Left renal pelvis (tissue), 4 donors: ENCODE measurements at regions not wholly inside any gene's neighbourhood (a gene's known extent, or its start where the extent isn't known, plus 50 kb on each side); places are given as distances from the start of the nearest gene placed in this dataset.
"Not testable (repeated sequence)": the region's sequence is repeated elsewhere in the genome, so short reads cannot be mapped to it uniquely, and the experiment has no call there.

ENCODE experiments used
- DNase-seq, 4 donors: peaks; one replicate each; pipeline ENCODE4 v3.0.0-alpha.2; 2013; ENCODE audit warnings: low read depth in 4 of 4, low spot score in 3 of 4

DNA sequence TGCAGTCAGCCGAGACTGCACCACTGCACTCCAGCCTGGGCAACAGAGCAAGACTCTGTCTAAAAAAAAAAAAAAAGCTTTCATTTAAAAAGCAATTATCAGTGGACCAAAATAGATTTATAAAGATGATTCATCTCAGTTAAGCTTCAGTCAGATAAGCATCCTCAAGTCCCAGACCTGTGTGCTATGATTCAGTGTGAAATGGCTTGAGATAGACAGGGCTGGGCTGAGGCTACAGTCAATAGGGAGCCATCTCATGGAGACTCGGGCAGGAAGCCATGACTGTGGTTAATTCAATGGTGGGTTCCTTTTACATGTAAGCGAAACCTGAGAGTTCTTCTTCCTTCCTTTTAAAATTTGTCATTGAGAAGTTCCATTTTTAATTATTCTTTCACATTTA, 276.0 kb downstream of the TFAP2A start:
- no peak for DNase-seq

DNA sequence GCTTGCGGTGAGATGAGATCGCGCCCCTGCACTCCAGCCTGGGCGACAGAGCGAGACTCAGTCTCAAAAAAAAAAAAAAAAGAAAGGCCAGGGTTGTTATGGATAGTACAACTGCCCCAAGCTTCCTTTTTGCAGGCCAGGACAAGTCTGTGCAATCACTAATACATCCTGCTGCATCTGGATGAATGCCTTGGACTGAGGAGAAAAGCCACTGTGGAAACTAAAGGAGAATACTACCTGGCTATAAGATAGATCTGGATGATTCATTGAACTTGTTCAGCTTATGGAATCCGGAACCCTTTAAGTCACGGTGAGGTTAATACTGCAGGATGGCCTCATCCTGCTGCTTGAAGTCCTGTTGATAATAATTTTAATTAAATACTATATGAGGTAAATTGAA, 278.2 kb downstream of the TFAP2A start:
- no peak for DNase-seq

DNA sequence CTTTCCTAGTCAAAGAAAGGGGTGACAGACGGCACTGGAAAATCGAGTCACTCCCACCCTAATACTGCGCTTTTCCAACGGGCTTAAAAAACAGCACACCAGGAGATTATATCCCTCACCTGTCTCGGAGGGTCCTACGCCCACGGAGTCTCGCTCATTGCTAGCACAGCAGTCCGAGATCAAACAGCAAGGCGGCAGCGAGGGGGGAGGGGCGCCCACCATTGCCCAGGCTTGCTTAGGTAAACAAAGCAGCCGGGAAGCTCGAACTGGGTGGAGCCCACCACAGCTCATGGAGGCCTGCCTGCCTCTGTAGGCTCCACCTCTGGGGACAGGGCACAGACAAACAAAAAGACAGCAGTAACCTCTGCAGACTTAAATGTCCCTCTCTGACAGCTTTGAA, 280.7 kb downstream of the TFAP2A start:
- DNase-seq: not testable (repeated sequence)

DNA sequence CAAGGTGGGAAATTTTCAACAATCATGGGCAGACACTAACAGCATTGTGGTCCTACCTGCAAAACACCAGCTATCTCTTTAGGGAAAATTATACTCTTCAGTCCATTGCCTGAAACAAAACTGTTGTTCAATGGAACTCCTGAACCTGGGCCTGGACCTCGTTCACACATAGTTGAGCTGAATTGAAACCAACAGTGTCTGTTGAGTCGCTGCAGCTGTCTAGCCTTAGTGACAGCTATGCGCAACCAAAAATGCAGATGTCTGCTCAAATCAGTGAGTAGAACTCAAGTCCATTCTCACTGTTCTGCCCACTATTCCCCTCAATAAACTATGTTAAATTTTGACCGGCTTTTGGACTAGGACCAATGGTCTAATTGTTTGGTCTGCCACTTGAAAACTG, 286.2 kb downstream of the TFAP2A start:
- no peak for DNase-seq

DNA sequence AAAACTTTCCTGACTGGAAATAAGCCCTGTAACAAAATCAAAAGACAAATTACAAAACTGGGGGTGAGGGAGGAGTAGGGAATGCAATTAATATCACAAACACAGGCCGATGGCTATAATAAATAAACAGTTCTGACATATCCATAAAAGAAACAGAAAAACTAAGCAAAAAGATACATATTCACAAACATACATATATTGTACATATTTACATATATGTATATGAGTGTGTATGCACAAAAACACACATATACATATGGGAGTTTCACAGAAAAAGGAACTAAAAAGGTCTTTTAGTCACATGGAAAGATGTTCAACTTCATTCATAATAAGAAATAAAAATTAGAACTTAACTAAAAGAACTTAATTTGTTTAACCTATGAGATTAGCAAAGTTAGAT, 292.7 kb downstream of the TFAP2A start:
- no peak for DNase-seq

DNA sequence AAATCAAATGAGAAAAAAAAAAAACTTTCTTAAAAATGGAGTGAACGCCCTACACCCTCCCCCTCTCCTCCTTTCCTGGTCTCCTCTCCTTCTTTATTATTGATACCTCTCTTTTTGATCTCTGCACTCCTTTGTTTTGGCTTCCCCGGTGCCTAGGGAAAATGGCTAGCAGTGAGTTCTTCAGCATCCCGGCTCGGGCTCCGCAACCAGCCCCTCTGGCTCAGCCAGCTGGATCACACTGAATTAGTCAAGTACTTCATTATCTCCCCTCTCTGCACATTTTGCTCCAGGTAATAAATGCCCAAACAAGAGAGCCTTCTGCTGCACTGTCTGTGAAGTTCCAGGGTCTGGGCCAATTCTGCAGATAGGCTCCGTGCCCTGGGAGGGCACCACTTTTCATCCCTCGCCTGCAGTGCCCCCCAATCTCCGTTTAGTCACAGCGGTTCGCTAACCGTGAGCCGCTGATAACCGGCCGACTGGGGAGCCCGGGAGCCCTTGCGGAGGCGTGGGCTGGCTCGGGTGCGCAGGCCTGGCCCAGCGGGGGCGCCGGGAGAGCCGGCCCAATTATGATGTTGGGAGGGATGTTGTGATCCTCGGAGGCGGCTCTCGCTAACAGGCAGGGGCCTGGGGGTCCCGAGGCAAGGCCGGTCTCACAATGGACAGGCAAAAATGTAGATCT, 301.9 kb downstream of the TFAP2A start:
- DNase-seq: no peak

DNA sequence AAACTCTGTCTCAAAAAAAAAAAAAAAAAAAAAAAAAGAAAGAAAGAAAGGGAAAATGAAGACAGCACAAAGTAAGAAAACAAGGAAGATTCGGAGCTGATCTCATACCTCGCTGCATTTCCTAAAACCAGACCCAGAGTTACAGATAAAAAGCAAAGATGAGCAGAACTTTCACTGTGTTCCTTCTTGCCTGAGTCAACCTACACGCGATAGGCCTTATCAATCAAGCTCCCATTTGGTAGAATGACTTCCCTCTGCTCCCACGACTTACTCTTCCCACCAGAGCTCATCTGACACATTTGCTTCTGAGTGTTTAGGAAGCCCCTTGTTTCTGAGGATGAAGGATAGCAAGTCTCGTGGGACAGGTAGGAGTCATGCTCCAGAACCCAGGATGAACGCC, 302.9 kb downstream of the TFAP2A start:
- DNase-seq: no peak

DNA sequence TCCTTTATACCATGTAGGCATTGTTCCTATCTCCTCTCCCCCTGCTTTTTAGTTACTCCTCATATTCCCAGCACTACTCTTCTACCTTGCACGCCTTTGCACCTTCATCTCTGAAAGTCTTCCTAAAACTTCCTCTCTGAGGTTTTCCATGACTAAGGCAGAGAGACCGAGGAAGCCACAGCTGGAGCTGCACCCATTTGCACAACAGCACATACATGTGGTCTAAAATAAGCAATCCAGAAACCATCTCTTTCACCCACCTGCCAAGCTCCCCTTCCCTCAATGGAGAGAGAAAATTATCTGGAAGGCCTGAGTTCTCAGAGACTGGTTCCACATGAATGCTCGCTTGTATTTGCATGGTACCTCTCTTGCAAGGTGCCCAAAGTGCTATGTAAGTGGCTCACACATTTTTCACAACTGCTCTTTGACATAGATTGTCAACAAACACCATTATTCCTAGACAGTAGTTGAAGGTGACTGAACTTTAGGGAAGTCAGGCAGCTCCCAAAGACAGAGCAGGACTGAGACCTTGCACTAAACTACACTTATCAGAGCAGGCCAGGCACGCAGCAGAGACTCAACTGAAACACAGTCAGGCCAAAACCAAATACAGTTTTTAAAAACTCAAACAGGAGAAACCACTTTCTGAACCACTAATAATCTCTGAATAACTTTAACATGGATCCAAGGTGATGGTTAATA, 313.2 kb downstream of the TFAP2A start:
- DNase-seq: no peak

DNA sequence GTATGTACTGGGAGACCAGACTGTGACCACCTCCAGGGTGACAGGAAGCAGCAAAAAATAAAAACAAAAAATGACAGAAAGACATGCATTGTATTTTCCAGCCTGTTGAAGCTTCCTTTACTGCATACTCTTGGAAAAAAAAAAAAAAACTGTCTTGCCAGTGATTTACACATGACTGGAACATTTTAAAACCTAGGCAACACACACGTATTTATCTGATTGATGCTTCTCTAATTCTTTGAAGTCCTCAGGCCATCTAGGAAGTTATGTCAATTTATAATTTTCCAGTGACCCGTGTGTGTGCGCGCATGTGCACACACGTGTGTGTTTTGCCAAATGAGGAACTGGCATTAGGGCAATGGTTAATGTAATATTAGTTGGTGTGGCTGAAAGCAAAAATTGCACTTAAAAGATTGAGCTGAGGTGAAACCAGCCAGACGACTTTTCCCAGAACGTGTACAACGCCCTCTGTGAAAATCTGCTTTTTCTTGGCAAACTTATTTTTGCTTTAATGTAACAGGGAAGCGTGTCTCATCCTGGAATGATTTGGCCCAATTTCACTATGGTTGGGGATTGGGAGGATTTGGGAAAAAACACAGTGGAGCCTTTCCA, 315.2 kb downstream of the TFAP2A start:
- peak in 1 of 4 donors; percentile 15 for DNase-seq

DNA sequence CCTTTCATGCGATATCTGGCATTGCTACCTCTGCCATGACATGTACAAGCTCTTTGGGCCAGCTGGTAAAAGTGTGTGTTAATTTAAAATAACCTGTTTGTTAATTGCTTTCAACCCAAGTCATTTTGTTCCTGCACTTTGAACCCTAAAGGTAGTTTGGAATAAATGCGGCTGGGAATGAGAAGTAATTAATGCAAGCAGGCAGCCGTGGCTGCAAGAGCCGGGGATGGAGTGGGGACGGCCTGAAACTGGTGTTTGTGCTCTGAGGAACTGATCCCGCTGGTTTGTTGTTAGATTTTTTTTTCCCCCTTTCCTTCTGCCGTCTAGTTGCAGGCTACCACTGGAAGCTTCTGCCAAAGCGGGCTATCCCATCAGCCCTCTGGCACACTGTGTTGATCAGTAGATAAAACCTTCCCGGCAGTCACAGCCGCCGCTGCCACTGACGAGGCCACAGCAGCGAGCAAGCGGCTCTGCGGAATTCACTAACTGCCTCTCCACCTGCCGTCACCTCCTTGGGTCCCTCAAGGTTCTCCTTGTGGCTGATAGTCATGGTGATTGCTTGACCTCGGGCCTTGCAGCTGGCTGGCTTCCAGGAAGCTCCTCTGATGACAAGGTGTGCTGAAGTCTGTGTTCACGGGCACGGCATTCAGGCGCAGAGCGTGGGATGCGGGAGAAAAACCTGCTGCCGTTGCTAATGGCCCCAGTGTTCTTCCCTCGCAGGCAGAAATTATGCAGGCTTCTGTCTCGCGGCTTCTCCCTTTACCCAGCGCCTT, 315.9 kb downstream of the TFAP2A start:
- peak in 3 of 4 donors; percentile 19 to 36 (median 31) for DNase-seq

DNA sequence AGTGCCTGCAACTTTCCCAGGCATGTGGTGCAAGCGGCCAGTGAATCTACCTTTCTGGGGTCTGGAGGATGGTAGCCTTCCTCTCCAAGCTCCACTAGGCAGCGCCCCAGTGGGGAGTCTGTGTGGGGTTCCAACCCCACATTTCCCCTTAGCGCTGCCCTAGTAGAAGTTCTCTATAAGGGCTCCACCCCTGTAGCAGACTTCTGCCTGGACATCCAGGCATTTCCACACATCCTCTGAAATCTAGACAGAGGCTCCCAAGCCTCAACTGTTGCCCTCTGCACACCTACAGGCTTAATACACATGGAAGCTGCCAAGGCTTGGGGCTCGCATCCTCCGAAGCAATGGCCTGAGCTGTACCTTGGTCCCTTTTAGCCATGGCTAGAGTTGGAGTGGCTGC, 321.6 kb downstream of the TFAP2A start:
- no peak for DNase-seq

DNA sequence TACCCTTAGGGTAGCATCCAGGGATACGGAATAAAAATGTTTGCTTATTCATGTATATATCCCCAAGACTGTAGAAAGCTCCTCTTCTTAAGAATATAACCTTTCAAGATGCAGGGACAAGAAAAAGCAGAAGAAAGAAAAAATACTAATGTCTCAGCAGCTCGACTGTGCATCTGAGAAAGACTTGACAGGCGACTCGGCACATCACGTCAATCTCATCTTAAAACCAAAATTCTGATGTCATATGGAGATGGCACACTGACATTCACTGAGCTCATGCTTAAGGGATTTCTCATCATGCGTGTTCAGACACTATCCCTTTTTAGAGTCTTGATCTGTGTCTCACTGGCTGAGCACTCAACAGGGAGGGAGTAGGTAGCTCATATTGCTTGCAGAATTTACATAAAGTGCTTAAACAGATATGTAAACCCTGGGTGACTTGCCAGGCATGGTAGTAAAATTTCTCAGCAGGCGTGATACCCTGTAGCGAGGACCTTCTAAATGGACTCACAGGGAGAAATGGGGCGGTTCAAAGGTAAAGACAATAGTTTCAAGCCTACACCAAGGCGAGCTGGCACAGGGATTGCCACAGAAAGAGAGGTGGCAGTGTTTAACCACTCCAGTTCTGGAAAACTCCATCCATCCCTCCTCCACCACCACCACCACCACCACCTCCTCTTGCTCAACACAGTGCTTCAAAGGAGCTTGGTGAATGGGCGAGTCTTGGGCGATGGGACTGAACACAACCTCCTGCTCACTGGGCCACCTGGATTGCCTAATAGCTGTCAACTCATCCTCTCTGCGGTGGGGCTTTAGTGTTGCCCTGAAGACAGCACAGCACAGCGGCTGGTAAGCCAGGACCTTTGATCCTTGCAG, 330.5 kb downstream of the TFAP2A start:
- no peak for DNase-seq

DNA sequence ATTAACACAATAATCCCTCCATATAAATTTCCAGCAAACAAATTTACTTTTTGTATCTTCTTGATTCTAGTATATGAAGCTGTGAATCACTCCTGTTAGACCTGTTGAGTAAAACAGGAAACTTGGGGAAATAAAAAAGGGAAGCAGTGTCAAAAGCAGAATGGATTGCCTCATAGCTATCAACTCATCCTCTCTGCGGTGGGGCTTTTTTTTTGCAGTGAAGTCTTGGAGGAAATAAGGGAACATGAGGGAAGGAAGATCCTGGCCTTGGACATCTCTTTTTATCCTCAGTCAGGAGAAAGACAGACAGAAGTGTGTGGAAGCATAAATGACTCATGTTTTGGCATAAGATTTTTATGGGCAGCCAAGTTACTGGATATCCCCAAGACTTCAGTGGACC, 332.5 kb downstream of the TFAP2A start:
- no peak for DNase-seq

DNA sequence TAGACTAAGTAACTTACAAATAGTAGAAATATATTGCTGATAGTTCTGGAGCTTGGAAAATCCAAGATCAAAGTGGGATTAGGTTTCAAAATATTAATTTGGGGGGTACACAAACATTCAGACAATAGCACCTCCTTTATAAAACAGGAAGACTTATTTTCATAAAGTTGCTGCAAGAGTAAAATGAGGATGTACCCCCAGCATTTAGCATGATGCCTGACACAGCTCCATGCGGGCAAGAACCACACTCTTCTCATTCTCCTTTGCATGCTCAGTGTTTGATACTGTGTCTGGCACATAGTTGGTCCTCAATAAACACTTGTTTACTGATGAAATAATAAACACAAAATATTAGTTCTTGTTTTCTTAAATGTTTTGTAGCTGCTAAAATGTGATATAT, 332.9 kb downstream of the TFAP2A start:
- no peak for DNase-seq

DNA sequence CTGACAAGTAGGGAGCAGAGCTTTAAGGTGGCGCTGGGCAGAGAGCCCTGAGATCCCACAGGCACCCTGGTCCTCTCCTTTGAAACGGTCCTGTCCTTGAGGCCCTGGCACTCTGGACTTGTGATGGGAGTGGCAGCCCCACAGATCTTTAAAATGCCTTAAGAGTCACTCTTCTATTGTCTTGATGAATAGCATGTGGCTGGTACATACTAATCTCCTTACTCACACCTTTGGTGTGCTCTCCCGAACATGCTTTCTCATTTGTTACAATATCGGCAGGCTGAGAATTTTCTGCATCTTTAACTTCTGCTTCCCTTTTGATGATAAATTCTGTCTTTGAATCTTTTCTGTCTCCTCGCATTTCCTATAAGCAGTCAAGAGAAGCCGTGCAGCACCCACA, 333.8 kb downstream of the TFAP2A start:
- no peak for DNase-seq

DNA sequence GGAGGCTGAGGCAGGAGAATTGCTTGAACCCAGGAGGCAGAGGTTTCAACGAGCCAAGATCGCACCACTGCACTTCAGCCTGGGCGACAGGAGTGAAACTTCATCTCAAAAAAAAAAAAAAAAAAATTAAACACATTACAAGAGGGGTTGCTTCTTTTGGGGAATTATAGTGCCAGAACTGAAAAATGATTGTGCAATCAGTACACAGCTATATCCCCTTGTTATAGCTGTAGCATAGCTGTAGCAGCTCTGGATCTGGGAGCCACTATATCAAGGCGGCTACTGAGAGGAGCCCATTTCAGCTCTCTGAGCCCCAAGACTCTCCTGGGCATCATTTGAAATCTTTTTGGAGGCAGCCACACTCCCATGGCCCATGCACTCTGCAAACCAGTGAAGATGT, 334.3 kb downstream of the TFAP2A start:
- no peak for DNase-seq

DNA sequence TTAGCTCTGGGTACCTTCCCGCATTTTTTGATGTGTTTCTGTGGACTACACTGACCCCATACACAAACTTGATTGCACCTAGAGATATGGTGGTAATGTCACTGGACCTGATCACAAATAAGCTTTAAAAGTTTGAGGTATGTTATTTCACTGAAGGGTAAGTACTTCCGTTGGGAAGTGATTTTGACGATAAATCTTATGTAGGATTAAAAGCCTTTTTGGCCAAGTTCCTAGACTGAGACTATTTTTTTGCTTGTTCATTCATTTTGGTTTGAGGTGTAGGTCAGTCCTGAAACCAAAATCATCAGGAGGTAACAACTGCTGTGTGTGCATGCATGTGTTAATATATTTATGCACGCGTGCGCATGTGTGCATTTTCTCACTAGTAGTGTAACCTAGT, 336.3 kb downstream of the TFAP2A start:
- DNase-seq: no peak

DNA sequence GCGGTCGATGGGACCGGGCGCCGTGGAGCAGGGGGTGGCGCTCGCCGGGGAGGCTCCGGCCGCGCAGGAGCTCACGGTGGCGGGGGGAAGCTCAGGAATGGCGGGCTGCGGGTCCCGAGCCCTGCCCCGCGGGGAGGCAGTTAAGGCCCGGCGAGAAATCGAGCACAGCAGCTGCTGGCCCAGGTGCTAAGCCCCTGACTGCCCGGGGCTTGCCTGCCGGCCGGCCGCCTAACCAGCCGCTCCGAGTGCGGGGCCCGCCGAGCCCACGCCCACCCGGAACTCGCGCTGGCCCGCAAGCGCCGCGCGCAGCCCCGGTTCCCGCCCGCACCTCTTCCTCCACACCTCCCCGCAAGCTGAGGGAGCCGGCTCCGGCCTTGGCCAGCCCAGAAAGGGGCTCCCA, 340.1 kb downstream of the TFAP2A start:
- not testable (repeated sequence) for DNase-seq

DNA sequence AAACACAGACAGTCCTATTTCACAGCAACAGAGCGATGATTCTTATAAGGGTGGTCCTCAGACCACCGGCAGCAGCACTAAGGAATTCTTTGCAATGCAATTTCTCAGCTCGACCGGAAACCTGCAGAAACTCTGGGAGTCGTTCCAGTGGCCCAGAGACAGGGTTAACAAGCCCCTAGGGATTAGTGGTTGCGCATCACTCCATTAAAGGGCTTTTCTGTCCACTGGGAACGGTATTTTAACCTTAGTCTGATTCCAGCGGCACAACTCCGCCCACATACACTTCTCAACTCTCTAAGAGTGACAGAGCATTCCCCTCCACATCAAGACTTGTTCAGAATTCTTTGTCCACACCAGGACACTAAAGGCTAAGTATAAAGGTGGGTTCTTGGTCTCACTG, 341.5 kb downstream of the TFAP2A start:
- DNase-seq: peak in 3 of 4 donors; percentile 33 to 48 (median 46)

DNA sequence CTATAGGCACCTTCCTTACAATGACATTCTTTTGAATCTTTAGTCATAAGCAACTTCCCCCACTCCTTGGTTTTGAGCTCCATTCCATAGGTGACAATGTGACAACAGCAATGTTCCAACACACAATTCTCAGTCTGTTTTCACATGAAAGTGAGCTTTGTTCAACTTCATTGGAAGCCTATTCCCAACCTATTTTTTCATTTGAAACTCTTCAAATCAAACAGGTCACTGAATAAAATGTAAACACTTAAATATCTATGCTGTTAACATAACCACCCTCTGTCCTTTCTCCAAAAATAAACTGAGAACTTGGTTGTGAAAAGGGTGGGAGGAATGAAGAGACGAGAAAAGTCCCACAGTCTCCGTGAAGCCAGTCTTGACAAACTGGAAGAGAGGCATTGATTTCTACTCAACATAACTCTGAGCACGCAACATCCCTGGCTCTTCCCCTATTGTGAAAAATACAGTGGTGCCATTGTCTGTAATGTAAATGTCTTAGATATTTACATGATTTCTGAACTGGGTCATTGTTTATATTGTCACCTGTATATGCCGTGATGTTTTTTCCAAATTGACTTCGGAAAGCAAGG, 343.1 kb downstream of the TFAP2A start:
- no peak for DNase-seq
